Superior temporal gyrus (tissue), 1 donor: ENCODE measurements at regions not wholly inside any gene's neighbourhood (a gene's known extent, or its start where the extent isn't known, plus 50 kb on each side); places are given as distances from the start of the nearest gene placed in this dataset.

Source experiments
- DNase-seq: peaks from one replicate; pipeline ENCODE4 v3.0.0-alpha.2; 2016; ENCODE audit errors: extremely low spot score

DNA sequence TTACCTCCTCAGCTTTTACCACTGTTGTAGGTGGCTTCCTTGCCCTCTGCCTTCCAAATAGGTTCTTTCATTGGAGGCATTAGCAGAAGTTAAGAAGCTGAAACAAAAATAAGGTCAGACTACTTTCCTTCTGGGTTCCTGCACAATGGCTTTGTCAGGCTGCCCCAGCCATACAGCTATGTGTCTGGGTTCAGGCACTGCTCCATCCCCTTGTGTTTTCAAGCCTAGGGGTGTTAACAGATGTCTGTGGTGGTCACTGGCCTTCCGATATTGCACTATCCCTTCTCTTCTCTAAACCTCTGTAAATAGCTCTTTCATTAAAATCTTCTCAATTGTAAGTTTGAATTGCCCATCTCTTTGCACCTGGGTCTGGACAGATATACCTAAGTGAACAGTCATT is 728.9 kb downstream of the SLC16A7 start:
- no peak for DNase-seq

DNA sequence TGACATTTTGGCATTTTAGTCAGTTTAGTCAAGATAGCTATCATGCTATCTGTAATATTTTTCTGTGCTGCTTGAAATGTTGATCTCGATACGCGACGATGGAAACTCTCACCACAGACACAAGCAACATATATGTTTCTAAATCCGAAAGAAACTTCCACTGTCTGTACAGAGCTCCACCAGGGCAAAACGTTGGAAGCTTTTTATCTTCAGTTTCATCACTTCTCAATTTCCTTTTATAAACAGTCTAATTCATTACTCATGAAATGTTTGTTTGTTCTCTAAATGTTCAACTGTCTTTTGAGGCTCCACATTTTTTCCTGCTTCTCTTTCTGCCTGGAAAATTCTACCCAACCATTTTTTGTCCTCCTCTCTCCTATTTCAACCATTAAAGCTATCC is 737.6 kb downstream of the SLC16A7 start:
- no peak for DNase-seq

GRCh38 chr12:60335745-60336144 is 739.9 kb downstream of the SLC16A7 start:
- no peak for DNase-seq

GRCh38 chr12:60337839-60338549 is 742.2 kb downstream of the SLC16A7 start:
- DNase-seq = no peak

DNA sequence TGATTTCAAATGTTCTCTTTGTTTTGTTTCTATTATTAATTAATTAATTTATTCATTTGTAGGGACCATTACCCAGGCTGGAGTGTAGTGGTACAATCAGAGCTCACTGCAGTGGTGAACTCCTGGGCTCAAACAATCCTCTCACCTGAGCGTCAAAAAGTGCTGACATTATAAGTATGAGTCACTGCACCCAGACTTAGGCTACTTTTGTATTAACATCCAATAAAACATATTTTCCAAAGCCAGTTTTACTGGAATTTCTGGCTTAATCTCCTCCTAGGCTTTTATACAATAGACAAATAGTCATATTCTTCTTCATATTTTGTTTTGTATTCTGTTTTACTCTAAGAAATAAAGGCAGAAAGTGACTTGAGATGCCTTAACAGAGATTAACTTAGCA is 749.6 kb downstream of the SLC16A7 start:
- no peak for DNase-seq

- DNase-seq = no peak
These were observed 753.6 kb downstream of the SLC16A7 start for GRCh38 chr12:60349232-60349978.

DNA sequence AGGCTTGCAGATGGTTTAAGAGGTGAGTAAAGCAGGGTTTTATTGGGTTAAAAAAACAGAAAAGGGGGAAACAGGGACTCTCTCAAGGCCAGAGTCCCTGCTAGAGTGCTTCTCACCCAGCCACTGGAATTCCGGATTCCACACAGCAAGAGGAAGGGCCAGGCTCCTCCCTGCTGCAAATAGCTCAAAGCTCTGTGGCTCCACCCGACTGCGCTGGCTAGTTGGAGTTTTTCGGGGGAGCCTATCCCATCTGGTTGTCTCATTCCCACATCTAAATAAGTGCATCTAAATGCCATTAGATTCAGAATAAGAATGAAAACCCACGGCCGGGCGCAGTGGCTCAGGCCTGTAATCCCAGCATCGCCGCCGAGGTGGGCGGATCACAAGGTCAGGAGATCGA is 791.5 kb downstream of the SLC16A7 start:
- no peak for DNase-seq

DNA sequence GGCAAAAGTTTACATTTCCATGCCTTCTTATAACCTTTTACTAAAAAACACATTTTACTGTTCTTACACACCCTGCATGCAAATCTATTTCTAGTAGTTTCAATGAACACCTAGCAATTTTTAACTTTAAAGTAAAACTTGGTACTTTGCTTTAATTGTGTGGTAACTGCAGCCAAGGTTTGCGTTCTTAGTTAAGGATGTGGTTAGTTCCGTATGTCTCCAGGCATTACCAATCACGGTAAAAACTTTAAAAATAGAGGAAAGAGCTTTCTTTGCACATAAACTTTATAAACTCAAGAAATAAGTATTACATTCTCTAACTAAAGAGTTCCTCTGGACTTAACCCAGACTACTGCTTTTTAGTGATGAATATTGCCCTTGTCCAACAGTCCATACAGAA is 795.2 kb downstream of the SLC16A7 start:
- DNase-seq = no peak

DNA sequence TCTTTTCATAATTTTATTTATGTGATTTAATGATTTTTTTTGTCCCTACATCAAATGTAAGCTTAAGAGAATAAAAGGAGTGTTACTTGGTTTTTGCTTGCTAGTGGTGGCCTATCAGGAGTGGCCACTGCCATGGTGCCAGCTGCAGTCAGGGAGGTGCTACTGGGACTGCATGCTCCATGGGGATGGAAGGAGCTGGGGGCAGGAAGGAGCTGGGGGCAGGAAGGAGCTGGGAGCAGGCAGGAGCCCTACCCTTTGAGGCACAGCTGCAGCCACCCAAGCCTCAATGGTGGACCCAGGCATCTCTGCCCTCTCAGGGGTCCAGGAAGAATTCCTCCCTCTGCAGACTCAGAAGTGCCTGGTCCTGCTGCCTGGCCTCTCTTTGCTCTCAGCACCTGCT is 796.0 kb downstream of the SLC16A7 start:
- no peak for DNase-seq

GRCh38 chr12:60393093-60393492 is 797.3 kb downstream of the SLC16A7 start:
- DNase-seq = no peak

- no peak for DNase-seq
These were observed 798.8 kb downstream of the SLC16A7 start for GRCh38 chr12:60394665-60395064.

- DNase-seq = no peak
These were observed 802.7 kb downstream of the SLC16A7 start for GRCh38 chr12:60398547-60398946.

DNA sequence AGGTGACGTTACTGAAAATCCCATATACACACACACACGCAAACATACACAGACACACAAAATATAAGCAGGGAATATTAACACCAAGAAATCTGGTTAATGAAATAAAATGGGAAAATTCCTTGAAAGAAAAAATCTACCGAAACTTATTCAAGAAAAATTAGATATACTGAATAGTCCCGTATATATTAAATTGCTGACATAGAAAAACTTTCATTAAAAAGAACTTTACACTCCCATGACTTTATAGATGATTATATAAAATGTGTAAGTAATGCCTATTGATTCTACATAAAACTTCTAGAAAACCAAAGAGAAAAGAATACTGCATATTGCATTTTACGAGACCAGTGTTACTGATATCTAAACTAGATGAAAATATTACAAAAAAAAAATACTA is 803.2 kb downstream of the SLC16A7 start:
- DNase-seq = no peak

DNA sequence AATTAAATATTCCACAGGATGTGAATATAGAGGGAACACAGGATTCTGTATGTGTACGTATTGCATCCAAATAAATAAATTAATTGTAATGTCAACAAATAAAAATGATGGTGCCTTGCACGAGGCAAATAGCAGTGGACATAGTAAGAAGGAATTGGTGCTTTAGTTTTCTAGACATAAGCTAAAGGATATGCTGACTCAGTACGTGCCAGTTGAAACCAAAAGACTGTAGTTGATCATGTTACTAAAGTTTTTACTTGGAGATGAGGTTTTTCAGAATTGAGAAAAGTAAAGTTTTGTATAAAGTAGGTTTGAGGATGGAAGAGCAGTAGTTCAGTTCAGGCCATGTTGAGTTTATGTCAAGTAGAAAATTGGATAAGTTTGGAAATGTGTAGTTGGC is 807.2 kb downstream of the SLC16A7 start:
- no peak for DNase-seq

DNA sequence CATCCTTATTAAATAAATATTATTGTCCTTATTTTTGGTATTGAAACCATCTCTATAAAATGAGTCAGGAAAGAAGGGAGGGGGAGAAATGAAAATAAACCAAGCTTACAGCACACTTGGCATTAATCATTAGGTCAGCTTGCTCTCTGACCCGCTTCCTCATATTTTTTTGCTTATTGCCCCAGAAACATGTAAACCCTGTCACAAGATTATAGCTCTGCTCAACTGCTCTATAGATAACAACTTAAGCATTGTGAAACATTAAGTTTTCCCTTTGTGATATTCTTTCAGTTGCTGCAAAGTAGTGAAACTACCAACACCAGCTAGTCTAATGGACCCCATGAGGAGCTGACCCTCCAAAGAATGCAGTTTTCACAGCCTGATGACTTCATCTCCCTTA is 819.5 kb downstream of the SLC16A7 start:
- DNase-seq = no peak

DNA sequence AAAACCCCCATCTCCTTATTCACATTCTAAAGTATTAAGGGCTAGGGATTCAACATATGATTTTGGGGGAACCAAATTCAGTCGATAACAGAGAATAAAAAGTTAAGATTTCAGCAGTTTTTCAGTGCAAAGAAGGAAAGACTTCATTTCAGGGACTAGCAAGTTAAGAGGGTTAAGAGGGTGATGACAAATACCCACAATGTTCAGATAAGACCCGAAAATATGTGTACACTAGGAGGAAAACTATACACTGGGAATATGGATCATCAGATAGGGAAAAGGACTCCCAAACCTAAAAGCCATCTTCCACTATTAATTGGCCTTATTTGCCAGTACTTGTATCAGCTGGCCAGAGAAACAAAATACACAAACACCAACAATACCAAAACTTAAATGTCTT is 824.2 kb downstream of the SLC16A7 start:
- DNase-seq = no peak

DNA sequence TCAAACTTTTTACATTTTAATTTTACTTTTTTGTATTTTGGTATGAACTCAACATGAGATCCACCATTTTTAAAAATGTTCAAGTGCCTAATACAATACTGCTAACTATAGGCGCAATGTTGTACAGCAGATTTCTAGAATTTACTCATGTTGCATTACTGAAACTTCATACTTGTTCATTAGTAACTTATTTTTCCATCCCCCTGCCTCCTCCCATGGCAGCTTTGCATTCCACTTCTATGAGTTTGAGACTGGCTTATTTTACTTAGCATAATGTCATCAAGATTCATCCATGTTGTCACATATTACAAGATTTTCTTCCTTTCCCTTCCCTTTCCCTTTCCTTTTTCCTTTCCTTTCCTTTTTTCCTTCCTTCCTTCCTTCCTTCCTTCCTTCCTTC is 825.9 kb downstream of the SLC16A7 start:
- no peak for DNase-seq

- DNase-seq = no peak
These were observed 841.5 kb downstream of the SLC16A7 start for GRCh38 chr12:60437297-60437696.

- DNase-seq = no peak
These were observed 845.7 kb downstream of the SLC16A7 start for GRCh38 chr12:60441577-60441976.

- DNase-seq = no peak
These were observed 855.6 kb downstream of the SLC16A7 start for GRCh38 chr12:60451457-60451856.

GRCh38 chr12:60465060-60465459 is 869.2 kb downstream of the SLC16A7 start:
- no peak for DNase-seq

- DNase-seq = no peak
These were observed 872.7 kb downstream of the SLC16A7 start for GRCh38 chr12:60468546-60468945.

DNA sequence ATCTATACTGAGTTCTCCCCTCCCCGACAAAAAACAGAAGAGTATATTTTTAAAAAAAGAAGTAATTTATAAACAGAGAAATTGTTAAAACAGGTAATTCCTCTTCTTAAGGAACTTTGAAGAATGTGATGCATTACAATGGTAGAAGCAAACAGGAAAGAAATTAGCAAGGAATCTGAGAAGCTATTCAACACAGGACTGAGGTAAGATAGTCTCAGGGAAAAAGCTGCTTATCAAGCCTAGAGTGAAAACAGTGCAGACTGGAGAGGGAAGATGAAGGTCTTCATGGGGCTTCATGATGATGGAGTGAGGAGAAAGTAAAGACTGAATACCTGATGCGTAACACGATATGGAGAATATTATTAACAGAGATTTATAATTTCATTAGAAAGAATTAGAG is 880.0 kb downstream of the SLC16A7 start:
- no peak for DNase-seq

DNA sequence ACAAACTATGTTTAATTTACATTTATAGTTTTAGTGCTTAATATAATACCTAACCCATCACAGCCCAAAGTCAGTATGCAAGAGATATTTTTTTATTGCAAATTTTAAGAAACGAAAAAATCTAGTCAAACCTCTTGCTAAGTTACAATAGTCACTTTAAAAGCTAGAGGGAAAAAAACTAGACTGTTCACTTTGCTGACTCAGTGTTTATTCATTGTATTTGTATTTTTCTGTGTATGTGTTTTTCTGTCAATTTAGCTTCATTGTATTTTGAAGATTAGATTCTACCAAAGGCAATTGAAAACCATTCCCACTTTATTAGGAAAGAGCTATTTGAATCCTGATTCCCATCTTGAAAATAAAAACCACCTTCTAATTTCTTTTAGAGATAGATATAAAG is 891.5 kb downstream of the SLC16A7 start:
- no peak for DNase-seq
